22Rv1 (cell line): ENCODE measurements at regions not wholly inside any gene's neighbourhood (a gene's known extent, or its start where the extent isn't known, plus 50 kb on each side); places are given as distances from the start of the nearest gene placed in this dataset.

Source experiments
- H3K27ac ChIP-seq: fragments of 450-650 bp; 2 replicates; pipeline ENCODE4 v1.5.1; 2017
- CTCF ChIP-seq: fragments of 450-650 bp; IDR thresholded peaks from 2 replicates; pipeline ENCODE4 v1.5.1; 2017; ENCODE audit warnings: mild to moderate bottlenecking
- ZFX ChIP-seq: fragments of 450-650 bp; IDR thresholded peaks from 2 replicates; pipeline ENCODE4 v1.6.1; 2017; ENCODE audit warnings: antibody characterized with exemption, borderline replicate concordance

GRCh38 chr6:134532694-134533624 is 215.0 kb upstream of the SGK1 start:
- H3K27ac ChIP-seq, result no peak overlapping the region

GRCh38 chr6:134531611-134532010 is 213.7 kb upstream of the SGK1 start:
- H3K27ac ChIP-seq, result no peak overlapping the region
- no peak for TF ChIP-seq CTCF
- no peak for TF ChIP-seq ZFX

More at GRCh38 chr6:134532694-134533624, 215.0 kb upstream of the SGK1 start:
- no peak for TF ChIP-seq CTCF
- TF ChIP-seq ZFX, result no peak

DNA sequence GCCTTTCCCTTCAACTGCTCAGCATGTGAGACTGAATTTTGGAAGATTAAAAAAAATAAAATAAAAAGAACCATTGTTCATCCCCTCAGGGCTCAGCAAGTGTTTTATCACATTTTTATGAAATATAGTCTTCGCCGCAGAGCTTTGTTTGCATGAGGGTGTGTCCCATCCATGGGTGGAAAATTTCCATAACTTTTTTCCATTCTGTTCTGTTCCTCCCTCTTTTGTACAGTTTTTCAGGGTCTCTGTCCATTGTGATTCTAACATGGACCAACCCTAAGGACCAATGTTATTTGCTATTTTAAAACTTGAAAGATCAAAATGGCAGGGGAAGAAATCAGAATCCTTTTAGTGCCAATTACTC is 213.3 kb upstream of the SGK1 start:
- TF ChIP-seq ZFX (no peak), CTCF (no peak)
- H3K27ac ChIP-seq, result no peak overlapping the region

DNA sequence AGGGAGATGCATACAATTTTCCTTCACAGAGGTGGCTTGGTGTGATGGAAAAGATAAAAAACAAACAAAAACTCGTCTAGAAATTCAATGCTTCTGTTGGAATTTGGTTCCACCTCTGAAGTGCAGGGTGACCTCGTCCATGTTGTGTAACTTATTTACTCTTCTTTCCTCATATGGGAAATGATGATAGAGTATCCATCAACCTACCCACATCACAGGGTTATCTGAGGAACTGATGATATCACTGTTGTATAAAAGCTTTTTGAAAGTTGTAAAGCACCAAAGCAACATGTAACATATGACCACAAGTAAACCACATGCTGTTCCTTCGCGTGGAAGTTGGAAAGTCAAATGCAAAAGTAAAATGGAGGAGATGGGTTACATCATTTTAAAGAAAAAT is 212.0 kb upstream of the SGK1 start:
- no peak overlapping the region for H3K27ac ChIP-seq
- TF ChIP-seq ZFX (no peak), CTCF (no peak)

GRCh38 chr6:134529305-134529704 is 211.4 kb upstream of the SGK1 start:
- no peak overlapping the region for H3K27ac ChIP-seq
- TF ChIP-seq CTCF, result no peak
- no peak for TF ChIP-seq ZFX

DNA sequence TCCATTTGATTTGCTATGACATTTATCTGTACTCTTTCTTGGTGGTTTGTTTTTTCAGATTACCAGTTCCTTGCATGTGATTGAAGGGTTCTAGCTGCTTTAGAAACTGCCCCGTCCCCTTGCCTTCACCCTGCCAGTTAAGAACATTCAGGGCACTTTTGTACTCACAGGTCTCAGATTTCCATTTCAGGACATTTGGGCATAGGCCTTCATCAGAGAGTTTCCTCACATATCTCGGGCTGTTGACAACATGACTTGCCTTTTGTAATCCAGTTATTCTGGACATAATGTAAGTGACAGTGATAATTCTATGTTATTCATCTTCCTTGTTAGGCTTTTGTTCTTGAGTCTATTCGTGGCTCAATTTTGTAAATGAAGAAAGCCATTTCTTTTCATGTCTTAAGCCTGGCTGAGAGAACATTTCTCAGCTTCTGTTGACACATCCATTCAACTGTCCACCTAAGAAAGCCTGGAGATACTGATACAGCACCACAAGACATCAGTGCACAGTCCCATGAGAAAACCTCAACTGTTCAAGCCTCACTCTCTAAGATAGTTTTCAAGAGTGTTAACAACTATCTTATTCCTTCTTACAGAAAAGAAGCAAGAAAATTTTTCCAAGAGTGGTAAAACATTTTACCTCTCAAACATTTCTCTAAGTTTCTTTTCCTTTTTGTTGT is 209.3 kb upstream of the SGK1 start:
- TF ChIP-seq CTCF, result no peak
- TF ChIP-seq ZFX, result no peak
- no peak overlapping the region for H3K27ac ChIP-seq

GRCh38 chr6:134525190-134525868 is 207.4 kb upstream of the SGK1 start:
- TF ChIP-seq CTCF, result no peak
- no peak for TF ChIP-seq ZFX

More at GRCh38 chr6:134525190-134525868, 207.4 kb upstream of the SGK1 start:
- H3K27ac ChIP-seq, result no peak overlapping the region
